AG04449 (cell line): ENCODE measurements at regions not wholly inside any gene's neighbourhood (a gene's known extent, or its start where the extent isn't known, plus 50 kb on each side); places are given as distances from the start of the nearest gene placed in this dataset.
"Not testable (repeated sequence)": the region's sequence is repeated elsewhere in the genome, so short reads cannot be mapped to it uniquely, and the experiment has no call there.

Experiments
- CTCF ChIA-PET: fragments of 350-600 bp; formaldehyde crosslinking; extraction: SDS; loops from one replicate; lab custom pipeline; 2021; ENCODE audit warnings: antibody characterized with exemption; lab: Yijun Ruan, JAX
- POLR2A ChIA-PET: fragments of 400-600, 350-600 bp; formaldehyde crosslinking; extraction: SDS; loops from one replicate; lab custom pipeline; 2020; ENCODE audit warnings: antibody characterized with exemption, inconsistent platforms; lab: Yijun Ruan, JAX
- DNase-seq: peaks from one replicate; pipeline ENCODE4 v3.0.0-alpha.2; 2010; ENCODE audit warnings: low read depth, low spot score
- H3K4me3 ChIP-seq: 2 replicates; pipeline ENCODE4 v1.5.1; 2011; ENCODE audit warnings: low read depth, mild to moderate bottlenecking, control low read depth, low read length
- TF ChIP-seq, protein P1 (sequence below): IDR thresholded peaks from one replicate; pipeline ENCODE4 v1.5.1; 2011; ENCODE audit warnings: mild to moderate bottlenecking, moderate library complexity, low read length, control low read depth, inconsistent platforms; ENCODE audit not compliant: insufficient read depth; ENCODE audit errors: missing control alignments

GRCh38 chr22:49395617-49396016 is 432.1 kb downstream of the BRD1 start:
- ChIA-PET CTCF (no interaction called here), POLR2A (no interaction called here)

GRCh38 chr22:49395062-49395461 is 432.6 kb downstream of the BRD1 start:
- CTCF ChIA-PET, DNase-seq, H3K4me3 ChIP-seq, POLR2A ChIA-PET: not testable (repeated sequence)

More at GRCh38 chr22:49395617-49396016, 432.1 kb downstream of the BRD1 start:
- no peak for DNase-seq
- no peak overlapping the region for H3K4me3 ChIP-seq
- TF ChIP-seq, protein P1, sequence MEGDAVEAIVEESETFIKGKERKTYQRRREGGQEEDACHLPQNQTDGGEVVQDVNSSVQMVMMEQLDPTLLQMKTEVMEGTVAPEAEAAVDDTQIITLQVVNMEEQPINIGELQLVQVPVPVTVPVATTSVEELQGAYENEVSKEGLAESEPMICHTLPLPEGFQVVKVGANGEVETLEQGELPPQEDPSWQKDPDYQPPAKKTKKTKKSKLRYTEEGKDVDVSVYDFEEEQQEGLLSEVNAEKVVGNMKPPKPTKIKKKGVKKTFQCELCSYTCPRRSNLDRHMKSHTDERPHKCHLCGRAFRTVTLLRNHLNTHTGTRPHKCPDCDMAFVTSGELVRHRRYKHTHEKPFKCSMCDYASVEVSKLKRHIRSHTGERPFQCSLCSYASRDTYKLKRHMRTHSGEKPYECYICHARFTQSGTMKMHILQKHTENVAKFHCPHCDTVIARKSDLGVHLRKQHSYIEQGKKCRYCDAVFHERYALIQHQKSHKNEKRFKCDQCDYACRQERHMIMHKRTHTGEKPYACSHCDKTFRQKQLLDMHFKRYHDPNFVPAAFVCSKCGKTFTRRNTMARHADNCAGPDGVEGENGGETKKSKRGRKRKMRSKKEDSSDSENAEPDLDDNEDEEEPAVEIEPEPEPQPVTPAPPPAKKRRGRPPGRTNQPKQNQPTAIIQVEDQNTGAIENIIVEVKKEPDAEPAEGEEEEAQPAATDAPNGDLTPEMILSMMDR, result no peak

GRCh38 chr22:49394116-49394785 is 433.4 kb downstream of the BRD1 start:
- ChIA-PET POLR2A (no interaction called here), CTCF (no interaction called here)
- no peak for DNase-seq
- H3K4me3 ChIP-seq, result no peak overlapping the region
- TF ChIP-seq, protein P1, result no peak

GRCh38 chr22:49393526-49393925 is 434.1 kb downstream of the BRD1 start:
- DNase-seq, result no peak
- ChIA-PET POLR2A (no interaction called here), CTCF (no interaction called here)
- H3K4me3 ChIP-seq, result no peak overlapping the region
- TF ChIP-seq, protein P1, result no peak

- TF ChIP-seq, protein P1, result no peak
- CTCF ChIA-PET, result no interaction called here
- POLR2A ChIA-PET, result no interaction called here
- no peak overlapping the region for H3K4me3 ChIP-seq
- DNase-seq, result no peak
Measured at GRCh38 chr22:49392841-49393510, 434.7 kb downstream of the BRD1 start.

GRCh38 chr22:49392247-49392646 is 435.4 kb downstream of the BRD1 start:
- no peak overlapping the region for H3K4me3 ChIP-seq
- TF ChIP-seq, protein P1, result no peak
- CTCF ChIA-PET, result no interaction called here
- POLR2A ChIA-PET, result no interaction called here
- no peak for DNase-seq
